Fibroblast of lung (primary cell): ENCODE measurements at regions not wholly inside any gene's neighbourhood (a gene's known extent, or its start where the extent isn't known, plus 50 kb on each side); places are given as distances from the start of the nearest gene placed in this dataset.

Experiments
- EZH2 ChIP-seq: IDR thresholded peaks from 2 replicates; pipeline ENCODE4 v1.5.1; 2012; ENCODE audit warnings: low read length, control low read depth, mild to moderate bottlenecking; ENCODE audit errors: missing control alignments
- TF ChIP-seq, protein P1 (sequence below), 2 donors: IDR thresholded peaks in 1 of 2; conservative IDR thresholded peaks in 1 of 2; 1 replicate in 1 of 2; 2 replicates in 1 of 2; pipeline ENCODE4 v1.5.1; 2011 to 2012; ENCODE audit warnings: low read length in 2 of 2, control low read depth in 1 of 2, inconsistent platforms in 1 of 2, low read depth in 1 of 2, mild to moderate bottlenecking in 1 of 2

DNA sequence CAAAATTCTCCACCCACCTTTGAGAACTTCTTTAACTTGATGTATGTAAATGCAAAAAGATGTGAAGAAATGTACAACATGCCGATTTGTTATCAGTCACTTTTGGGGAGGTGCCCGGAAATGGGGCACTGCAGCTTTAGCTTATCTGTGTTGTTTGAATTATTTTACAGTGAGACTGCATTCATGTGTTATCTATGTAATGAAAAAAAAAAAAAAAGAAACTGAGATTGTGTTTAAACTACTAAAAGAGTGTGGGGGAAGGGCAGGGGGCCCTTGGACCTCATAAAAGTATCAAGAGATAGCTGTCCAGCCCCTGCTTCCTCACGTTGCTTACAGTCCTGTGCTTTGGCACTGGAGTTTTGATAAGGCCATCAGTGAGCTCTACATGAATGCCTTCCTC lies 259.4 kb downstream of the STK31 start:
- TF ChIP-seq, protein P1, sequence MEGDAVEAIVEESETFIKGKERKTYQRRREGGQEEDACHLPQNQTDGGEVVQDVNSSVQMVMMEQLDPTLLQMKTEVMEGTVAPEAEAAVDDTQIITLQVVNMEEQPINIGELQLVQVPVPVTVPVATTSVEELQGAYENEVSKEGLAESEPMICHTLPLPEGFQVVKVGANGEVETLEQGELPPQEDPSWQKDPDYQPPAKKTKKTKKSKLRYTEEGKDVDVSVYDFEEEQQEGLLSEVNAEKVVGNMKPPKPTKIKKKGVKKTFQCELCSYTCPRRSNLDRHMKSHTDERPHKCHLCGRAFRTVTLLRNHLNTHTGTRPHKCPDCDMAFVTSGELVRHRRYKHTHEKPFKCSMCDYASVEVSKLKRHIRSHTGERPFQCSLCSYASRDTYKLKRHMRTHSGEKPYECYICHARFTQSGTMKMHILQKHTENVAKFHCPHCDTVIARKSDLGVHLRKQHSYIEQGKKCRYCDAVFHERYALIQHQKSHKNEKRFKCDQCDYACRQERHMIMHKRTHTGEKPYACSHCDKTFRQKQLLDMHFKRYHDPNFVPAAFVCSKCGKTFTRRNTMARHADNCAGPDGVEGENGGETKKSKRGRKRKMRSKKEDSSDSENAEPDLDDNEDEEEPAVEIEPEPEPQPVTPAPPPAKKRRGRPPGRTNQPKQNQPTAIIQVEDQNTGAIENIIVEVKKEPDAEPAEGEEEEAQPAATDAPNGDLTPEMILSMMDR (conservative IDR thresholded peaks at IDR 0.05 in 1 of 2, IDR thresholded peaks at IDR 0.05 in 1 of 2; ENCODE audit: low read depth in 1 of 2, low read length in 2 of 2) = no peak
- no peak for TF ChIP-seq EZH2
